Loucy (cell line): ENCODE measurements at regions not wholly inside any gene's neighbourhood (a gene's known extent, or its start where the extent isn't known, plus 50 kb on each side); places are given as distances from the start of the nearest gene placed in this dataset.

Experiments
- EZH2phosphoT487 ChIP-seq: fragments of 200-600 bp; IDR thresholded peaks from 2 replicates; pipeline ENCODE4 v1.6.1; 2018; ENCODE audit warnings: antibody characterized with exemption, mild to moderate bottlenecking, moderate library complexity, borderline replicate concordance
- TF ChIP-seq, protein P1 (sequence below): fragments of 200-600 bp; sonication (generic); conservative IDR thresholded peaks from 2 replicates; pipeline ENCODE4 v1.5.1; 2014; ENCODE audit warnings: mild to moderate bottlenecking, antibody characterized with exemption, low read length

DNA sequence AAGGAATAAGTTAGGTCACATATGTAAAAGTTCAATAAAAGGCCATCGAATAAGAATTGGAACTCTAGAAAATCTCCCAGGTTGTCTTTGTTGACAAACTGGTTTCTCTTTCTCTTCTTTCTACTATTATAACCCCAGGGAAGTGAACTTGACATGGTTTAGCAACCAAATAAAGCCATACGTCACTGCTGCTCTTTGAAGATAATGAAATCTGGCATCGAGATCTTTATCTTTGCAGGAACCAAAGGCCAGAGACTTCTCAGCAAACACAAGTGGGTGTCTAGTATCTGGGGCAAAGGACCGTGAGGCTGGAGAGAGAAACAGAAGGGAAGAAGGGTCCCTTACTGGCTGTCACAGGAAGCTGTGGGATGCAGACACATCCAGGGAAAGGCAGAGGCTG, 286.7 kb upstream of the CDYL start:
- TF ChIP-seq, protein P1, sequence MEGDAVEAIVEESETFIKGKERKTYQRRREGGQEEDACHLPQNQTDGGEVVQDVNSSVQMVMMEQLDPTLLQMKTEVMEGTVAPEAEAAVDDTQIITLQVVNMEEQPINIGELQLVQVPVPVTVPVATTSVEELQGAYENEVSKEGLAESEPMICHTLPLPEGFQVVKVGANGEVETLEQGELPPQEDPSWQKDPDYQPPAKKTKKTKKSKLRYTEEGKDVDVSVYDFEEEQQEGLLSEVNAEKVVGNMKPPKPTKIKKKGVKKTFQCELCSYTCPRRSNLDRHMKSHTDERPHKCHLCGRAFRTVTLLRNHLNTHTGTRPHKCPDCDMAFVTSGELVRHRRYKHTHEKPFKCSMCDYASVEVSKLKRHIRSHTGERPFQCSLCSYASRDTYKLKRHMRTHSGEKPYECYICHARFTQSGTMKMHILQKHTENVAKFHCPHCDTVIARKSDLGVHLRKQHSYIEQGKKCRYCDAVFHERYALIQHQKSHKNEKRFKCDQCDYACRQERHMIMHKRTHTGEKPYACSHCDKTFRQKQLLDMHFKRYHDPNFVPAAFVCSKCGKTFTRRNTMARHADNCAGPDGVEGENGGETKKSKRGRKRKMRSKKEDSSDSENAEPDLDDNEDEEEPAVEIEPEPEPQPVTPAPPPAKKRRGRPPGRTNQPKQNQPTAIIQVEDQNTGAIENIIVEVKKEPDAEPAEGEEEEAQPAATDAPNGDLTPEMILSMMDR, result no peak
- TF ChIP-seq EZH2phosphoT487, result no peak
